Forelimb muscle (tissue), 1 donor: ENCODE measurements at regions not wholly inside any gene's neighbourhood (a gene's known extent, or its start where the extent isn't known, plus 50 kb on each side); places are given as distances from the start of the nearest gene placed in this dataset.

ENCODE experiments used
- DNase-seq: peaks from one replicate; pipeline ENCODE4 v3.0.0-alpha.2; 2013; ENCODE audit warnings: low read depth

- no peak for DNase-seq
Observed at GRCh38 chr9:27880156-27880555, 306.9 kb upstream of the C9orf72 start.

GRCh38 chr9:27880635-27881034 is 307.4 kb upstream of the C9orf72 start:
- DNase-seq, result no peak

DNA sequence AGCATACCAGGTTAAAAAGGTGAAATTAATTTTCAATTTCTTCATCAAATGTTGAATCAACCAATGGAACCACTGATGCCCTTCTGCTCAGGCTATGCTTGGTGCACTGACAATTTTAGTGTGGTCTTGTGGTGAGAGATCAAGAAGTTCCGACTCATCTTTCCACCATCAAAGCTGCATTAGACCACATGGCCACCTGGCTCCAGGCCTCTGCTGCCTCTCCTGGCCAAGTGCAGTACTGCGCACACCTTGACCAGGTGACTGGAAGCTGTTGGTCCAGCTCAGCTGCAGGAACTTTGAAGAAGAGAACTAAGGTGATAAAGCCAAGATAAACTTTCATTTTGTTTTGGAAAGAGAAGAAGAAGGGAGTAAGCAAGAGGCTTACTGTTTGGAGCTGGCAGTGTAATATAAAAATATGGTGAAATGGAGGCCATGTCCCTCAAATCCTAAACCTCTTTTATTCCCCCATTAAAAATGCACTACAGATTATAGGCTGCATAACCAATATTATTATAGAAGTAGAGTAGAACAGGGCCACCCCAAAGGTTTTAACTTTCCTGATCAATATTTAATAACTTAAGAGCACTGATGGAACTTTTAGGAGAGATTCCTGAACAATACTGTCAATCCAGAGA is 315.5 kb upstream of the C9orf72 start:
- DNase-seq, result no peak

GRCh38 chr9:27924502-27924901 is 351.2 kb upstream of the C9orf72 start:
- no peak for DNase-seq

- no peak for DNase-seq
Observed at GRCh38 chr9:27925815-27926214, 352.5 kb upstream of the C9orf72 start.

GRCh38 chr9:27929841-27930240 is 356.6 kb upstream of the C9orf72 start:
- DNase-seq, result no peak

- DNase-seq, result no peak
Observed at GRCh38 chr9:27933210-27934025, 360.1 kb upstream of the C9orf72 start.

DNA sequence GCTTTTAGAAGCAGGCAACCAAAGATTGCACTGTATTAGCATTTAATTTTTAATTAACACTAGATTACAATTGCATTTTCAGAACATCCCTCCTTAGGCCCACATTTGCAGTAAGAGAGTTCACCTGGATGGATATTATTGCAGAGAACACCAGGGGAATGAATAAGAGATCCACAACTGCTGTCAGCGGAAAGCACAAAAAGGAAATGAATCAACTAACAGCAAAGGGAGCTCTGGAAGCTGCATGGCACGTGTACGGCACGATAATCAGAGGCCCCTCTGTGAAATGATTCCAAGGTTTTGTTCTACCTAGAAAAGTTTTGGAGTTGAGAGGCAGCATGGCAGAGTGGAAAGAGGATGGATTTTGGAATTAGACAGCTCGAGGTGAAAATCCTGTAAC is 361.2 kb upstream of the C9orf72 start:
- no peak for DNase-seq

DNA sequence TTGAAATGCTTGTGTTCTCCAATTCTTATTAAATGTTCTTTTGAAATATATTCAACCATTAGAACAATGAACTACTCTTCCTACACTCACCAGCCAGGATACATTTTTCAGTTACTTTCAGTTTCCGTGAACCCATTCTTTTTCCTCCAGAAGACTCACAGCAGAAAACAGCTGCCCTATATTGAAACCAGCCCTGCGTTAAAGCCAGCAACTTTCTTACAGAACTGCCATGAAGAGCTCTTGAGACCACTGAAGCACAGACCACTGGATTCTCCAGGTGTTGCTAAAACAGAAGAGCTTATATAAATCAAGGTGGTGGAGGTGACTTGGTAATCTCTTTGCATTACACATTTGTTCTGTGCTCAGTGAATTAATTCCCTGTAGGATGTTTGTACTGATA is 365.9 kb upstream of the C9orf72 start:
- no peak for DNase-seq

DNA sequence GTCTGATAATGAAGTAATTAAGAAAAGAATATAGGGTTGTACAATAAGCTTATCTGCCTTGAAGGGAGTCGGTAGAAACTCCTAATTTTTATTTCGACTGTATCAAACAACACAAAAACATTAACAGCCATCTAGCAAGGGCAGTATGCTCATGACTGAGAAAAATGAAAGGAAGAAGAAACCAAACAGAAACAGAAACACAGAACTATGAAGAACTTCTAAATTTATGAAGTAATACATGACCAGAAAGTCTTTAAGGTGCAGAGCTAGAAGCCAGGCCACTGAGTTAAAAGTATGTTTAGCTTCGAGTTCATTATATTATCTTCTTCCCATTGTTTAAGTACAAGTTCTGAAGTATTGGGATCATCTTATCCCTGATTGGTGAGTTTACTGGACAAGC is 367.3 kb upstream of the C9orf72 start:
- DNase-seq, result no peak

DNA sequence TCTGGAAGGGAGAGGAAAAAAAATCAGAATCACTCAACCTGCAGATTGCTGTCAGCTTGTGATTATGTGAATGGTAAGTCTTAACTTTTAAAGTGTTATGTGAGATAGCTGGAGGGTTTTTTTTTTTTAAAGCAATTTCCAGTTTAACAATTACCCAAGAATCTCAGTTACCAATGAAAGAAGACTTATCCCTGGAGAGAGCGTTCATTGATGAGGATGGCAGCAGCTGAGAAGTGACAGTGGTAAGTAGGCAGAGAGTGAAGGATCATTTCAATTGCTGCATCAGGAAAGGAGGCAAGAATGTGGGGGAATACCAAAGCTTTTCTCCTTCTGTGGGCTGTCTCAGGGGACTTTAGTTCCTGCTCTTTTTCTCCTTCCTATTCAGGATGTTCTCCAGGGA is 370.2 kb upstream of the C9orf72 start:
- DNase-seq, result no peak

- no peak for DNase-seq
Observed at GRCh38 chr9:27945386-27945785, 372.1 kb upstream of the C9orf72 start.

DNA sequence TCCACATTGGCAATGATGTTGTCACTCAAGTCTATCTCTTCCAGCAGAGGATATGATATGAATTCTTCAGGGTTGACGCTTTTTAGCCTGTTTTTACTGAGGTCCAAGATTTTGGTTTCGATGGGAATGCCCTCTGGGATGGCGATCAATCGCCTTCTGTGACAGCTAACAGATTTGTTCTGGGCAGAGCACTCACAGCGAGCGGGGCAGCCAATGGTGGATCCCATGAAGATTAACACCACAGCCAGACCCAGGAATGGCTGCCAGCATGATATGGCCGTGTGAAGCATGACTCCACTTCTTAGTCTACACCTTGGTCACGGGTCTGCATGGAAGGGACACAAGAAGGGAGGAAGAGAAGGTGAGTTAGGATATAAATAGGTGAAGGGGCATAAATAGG is 377.1 kb upstream of the C9orf72 start:
- no peak for DNase-seq

GRCh38 chr9:27954858-27955257 is 381.6 kb upstream of the C9orf72 start:
- DNase-seq, result no peak

DNA sequence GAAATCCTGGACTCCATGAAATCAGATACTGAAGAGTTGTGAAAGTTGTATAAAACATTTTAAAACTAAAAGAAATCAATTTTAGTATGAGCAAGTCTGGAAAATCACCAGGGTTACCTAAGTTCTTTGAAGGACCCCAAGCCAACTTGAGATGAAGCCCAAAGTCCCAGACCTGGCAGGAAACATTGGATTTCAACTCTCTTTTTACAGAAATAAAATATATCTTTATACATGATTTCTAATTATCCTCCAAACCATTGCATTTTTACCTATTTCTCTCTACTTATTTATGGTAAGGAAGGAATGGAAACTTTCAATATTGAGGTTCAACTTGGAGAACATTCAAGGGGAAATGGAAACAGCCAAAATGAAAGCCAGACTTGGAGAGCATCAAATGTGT is 390.6 kb upstream of the C9orf72 start:
- peak; percentile 8 for DNase-seq

DNA sequence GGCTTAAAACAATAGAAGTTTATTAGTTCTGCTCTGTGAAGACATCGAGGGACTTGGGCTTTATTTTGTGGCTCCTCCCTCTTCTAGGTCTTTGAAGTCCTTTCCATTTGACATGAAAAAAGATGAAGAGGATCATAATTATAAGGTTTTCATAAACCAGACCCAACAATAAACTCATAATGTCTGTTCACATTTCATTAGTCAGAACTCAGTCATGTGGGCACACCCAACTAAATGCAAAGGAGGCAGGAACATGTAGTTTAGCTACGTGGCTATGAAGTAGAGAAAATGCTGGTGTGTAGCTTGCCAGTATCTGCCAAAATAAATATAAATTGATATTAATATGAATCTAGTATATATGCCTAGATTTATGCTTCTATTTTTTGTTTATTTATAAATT is 393.9 kb upstream of the C9orf72 start:
- no peak for DNase-seq

DNA sequence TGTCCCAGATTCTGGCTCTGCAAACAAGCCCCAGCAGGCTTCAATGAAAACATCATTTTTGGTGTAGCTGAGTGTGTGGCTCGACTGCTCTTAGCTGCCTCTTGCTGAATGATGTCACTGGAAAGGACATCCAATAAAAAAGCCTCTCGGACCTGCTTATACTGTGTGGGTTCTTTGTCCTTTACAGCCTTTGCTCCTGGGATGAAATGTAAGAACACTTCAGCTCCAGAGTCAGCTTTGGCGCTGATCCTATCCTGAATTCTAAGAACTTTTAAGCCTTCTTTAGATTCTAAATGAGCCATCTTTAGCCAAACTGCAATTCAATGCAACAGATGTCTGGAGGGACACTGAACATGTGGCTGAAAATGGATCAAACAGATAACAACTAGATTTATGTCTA is 404.6 kb upstream of the C9orf72 start:
- DNase-seq, result no peak

DNA sequence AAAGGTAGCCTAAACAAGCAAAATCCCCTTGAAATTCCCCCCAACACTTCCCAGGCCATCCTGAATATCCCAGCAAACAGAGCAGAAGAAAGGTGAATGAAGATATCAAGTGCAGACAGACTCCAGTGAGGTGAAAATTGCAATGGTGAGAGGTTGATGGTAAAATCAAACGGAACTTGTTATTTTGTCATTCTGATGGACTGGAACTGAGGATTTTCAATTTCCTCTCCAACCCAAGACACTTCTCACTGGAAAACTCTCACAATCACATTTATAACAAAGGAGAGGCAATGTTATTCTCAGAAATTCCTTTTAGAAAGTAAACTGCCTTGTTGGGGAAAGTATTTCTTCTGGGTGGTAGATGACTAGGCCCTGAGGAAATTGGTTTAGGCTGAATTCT is 412.4 kb upstream of the C9orf72 start:
- no peak for DNase-seq

GRCh38 chr9:27990524-27990923 is 417.2 kb upstream of the C9orf72 start:
- no peak for DNase-seq

DNA sequence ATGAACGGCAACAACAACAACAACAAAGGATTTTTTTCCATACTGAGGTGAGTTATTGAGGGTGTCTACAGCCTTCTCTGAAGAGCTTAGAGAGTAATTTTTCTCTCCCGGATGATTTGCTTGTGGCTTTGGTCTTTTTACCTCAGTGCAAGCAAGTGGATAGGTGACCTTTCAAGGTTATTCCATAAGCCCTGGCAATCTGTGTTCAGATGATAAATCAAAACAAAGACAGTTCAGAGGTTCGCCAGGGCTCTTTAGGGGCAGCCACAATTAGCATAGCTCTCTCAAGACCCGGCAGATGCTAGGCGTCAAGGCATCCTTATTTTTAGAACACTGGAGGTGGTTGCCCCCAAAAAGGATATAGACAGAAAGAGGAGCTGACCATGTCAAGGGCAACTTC is 417.9 kb upstream of the C9orf72 start:
- no peak for DNase-seq

DNA sequence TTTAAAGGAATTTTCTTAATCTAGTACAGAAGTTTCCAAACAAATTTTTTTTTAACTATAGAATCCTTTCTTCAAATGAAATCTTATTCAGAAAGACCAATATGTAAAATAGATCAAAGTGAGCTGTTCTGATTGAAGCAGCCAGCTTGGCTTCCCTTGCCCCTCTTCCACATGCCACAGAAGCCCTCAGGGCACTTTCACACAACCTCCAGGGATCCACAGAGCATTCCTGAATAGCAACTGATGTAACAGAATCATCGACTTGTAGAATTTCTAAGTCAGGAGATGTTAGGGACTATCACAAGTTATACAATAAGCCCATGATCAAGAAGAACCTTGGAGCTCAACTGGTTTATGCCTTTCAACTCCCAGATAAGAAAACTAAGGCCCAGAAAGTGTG is 427.8 kb upstream of the C9orf72 start:
- DNase-seq, result no peak

DNA sequence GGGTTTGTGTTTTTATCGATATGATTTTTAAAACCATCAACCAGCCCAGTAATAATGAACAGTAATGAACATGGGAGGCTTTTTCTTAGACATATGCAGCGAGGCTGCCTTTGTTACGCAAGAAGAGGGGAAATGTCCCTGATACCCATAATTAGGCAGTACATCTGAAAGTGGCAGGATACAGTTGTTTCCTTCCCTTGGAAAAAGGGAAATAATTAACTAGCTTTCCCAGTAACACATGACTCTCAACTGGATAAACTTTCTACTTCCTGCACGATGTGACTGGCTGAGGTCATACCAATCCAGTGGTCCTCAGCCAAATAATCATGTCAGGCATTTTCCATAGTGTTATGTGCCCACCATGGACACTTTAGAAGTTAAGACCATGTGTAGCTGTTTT is 431.6 kb upstream of the C9orf72 start:
- DNase-seq, result no peak

DNA sequence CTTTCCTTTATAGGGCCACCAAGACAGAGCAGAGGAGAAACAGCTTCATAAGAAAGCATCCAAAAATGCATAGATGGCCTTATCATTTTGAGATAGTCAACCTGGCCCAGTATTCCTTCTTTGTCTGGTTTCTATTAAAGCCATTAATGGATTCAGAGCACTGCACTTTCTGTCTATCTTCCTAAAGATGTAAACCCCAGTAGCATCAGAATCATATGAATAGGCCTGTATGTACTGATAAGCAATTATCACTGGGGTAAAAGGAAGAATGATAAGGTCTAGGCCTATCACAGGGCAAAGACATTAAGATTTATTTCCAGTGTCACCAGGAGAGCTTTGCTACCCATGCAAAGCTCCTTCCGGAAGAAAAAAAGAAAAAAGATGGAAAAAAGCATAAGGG is 432.5 kb upstream of the C9orf72 start:
- no peak for DNase-seq
